Ascending aorta (tissue), 2 donors: ENCODE measurements at regions not wholly inside any gene's neighbourhood (a gene's known extent, or its start where the extent isn't known, plus 50 kb on each side); places are given as distances from the start of the nearest gene placed in this dataset.

ENCODE experiments used
- DNase-seq, 2 donors: peaks; one replicate each; pipeline ENCODE4 v3.0.0-alpha.2; 2019; ENCODE audit warnings: low spot score in 2 of 2
- H3K27ac ChIP-seq, 2 donors: fragments of 200-600 bp; sonication (generic); one replicate each; pipeline ENCODE4 v1.5.1; 2016 to 2017; ENCODE audit warnings: mild to moderate bottlenecking in 1 of 2
- H3K27me3 ChIP-seq: fragments of 200-600 bp; sonication (generic); one replicate; pipeline ENCODE4 v1.5.1; 2017
- H3K36me3 ChIP-seq, 2 donors: fragments of 200-600 bp; sonication (generic); one replicate each; pipeline ENCODE4 v1.5.1; 2016
- H3K4me1 ChIP-seq, 2 donors: fragments of 200-600 bp; sonication (generic); one replicate each; pipeline ENCODE4 v1.5.1; 2016 to 2017; ENCODE audit warnings: mild to moderate bottlenecking in 1 of 2
- H3K4me3 ChIP-seq, 2 donors: fragments of 200-600 bp; sonication (generic); one replicate each; pipeline ENCODE4 v1.5.1; 2016 to 2017; ENCODE audit warnings: mild to moderate bottlenecking in 1 of 2
- H3K9me3 ChIP-seq, 2 donors: fragments of 200-600 bp; sonication (generic); one replicate each; pipeline ENCODE4 v1.5.1; 2016
- intact Hi-C: fragments of 100-400 bp; cut with DNase I; formaldehyde crosslinking; loops from one replicate; pipeline ENCODE4 v1.15.1; 2023
- TF ChIP-seq, protein P1 (sequence below), 3 experiments: fragments of 200-600 bp in 2 of 3; fragments of 450-650 bp in 1 of 3; sonication (generic) in 2 of 3; IDR thresholded peaks; one replicate each; pipeline ENCODE4 v1.5.1; 2016 to 2019; ENCODE audit warnings: antibody characterized with exemption in 3 of 3, mild to moderate bottlenecking in 1 of 3, moderate library complexity in 1 of 3

- intact Hi-C loops, result no loop called here
- H3K36me3 ChIP-seq, result no peaks in the 10 kb centered on the region
- H3K4me1 ChIP-seq, result no peaks in the 10 kb centered on the region
- H3K9me3 ChIP-seq, result no peaks in the 10 kb centered on the region
- DNase-seq, result peak in 1 of 2 donors; percentile 47
- no peak overlapping the region for H3K4me3 ChIP-seq
- TF ChIP-seq, protein P1, sequence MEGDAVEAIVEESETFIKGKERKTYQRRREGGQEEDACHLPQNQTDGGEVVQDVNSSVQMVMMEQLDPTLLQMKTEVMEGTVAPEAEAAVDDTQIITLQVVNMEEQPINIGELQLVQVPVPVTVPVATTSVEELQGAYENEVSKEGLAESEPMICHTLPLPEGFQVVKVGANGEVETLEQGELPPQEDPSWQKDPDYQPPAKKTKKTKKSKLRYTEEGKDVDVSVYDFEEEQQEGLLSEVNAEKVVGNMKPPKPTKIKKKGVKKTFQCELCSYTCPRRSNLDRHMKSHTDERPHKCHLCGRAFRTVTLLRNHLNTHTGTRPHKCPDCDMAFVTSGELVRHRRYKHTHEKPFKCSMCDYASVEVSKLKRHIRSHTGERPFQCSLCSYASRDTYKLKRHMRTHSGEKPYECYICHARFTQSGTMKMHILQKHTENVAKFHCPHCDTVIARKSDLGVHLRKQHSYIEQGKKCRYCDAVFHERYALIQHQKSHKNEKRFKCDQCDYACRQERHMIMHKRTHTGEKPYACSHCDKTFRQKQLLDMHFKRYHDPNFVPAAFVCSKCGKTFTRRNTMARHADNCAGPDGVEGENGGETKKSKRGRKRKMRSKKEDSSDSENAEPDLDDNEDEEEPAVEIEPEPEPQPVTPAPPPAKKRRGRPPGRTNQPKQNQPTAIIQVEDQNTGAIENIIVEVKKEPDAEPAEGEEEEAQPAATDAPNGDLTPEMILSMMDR (IDR thresholded peaks at IDR 0.05), result no peak
- H3K27ac ChIP-seq, result no peak overlapping the region
- H3K27me3 ChIP-seq, result no peaks in the 10 kb centered on the region
Measured at GRCh38 chr13:40485611-40486517, 180.6 kb downstream of the FOXO1 start.

DNA sequence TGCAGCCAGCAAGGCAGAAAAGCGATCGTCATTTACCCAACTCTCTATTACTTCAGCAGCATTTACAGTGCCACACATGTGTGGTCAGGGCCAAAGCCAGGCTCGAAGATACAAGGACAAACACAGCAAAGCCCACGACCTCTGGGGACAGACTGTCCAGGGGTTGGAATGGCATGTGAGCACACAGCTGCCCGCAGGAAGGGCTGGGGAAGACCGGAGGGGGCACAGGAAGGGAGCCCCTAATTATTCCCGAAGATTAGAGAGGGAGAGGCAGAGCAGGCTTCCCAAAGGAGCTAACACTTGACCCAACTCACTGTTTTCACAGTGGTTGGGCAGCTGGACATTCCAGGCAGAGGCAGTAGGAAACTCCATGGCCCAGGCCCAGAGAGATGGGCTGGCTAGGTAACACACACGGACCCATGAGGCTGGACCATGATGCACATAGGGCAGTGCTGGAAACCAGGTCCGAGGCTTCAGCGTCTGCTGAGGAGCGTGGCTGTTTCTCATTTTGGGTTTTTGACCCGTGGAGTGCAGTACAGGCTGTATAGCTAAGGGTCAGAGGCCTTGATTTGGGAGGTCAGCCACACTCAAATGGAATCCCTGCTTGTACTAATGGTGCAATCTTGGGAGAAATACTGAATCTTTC lies 179.8 kb downstream of the FOXO1 start:
- H3K9me3 ChIP-seq, result no peaks in the 10 kb centered on the region
- H3K27ac ChIP-seq, result no peak overlapping the region
- no peaks in the 10 kb centered on the region for H3K27me3 ChIP-seq
- TF ChIP-seq, protein P1 (IDR thresholded peaks at IDR 0.05), result no peak
- intact Hi-C loops, result no loop called here
- DNase-seq, result peak in 1 of 2 donors; percentile 53
- H3K36me3 ChIP-seq, result no peaks in the 10 kb centered on the region
- H3K4me1 ChIP-seq, result no peaks in the 10 kb centered on the region
- H3K4me3 ChIP-seq, result no peak overlapping the region

- intact Hi-C loops, result no loop called here
- Histone ChIP-seq H3K9me3 (no peaks in the 10 kb centered on the region), H3K27me3 (no peaks in the 10 kb centered on the region)
Measured at GRCh38 chr13:40488869-40489391, 177.5 kb downstream of the FOXO1 start.

GRCh38 chr13:40490086-40490758 lies 176.2 kb downstream of the FOXO1 start:
- no peak overlapping the region for H3K27ac ChIP-seq
- no peak overlapping the region for H3K4me3 ChIP-seq
- TF ChIP-seq, protein P1 (IDR thresholded peaks at IDR 0.05), result no peak
- no peaks in the 10 kb centered on the region for H3K9me3 ChIP-seq
- H3K4me1 ChIP-seq, result no peaks in the 10 kb centered on the region
- H3K27me3 ChIP-seq, result no peaks in the 10 kb centered on the region
- DNase-seq, result peak in 1 of 2 donors; percentile 55
- no peaks in the 10 kb centered on the region for H3K36me3 ChIP-seq
- intact Hi-C loops, result no loop called here

More at GRCh38 chr13:40488869-40489391, 177.5 kb downstream of the FOXO1 start:
- H3K27ac ChIP-seq, result no peak overlapping the region
- DNase-seq, result peak in 1 of 2 donors; percentile 54
- H3K36me3 ChIP-seq, result no peaks in the 10 kb centered on the region
- TF ChIP-seq, protein P1 (IDR thresholded peaks at IDR 0.05), result no peak
- H3K4me1 ChIP-seq, result no peaks in the 10 kb centered on the region
- no peak overlapping the region for H3K4me3 ChIP-seq

DNA sequence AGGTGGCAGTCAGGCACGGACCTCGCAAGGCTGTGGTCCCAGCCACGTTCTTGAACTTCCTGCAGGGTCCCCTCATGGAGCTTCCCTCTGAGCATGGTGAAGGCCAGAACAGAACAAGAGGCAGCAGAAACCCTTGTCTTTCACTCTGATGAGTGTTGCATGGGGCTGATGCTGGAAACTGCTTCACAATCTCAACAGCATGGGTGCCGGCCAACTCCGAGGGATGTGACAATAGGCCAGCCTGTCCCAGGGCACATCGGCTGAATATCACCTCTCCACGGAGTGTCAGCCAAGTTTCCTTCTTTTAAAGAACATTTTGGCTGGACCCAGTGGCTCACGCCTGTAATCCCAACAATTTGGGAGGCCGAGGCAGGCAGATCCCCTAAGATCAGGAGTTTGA lies 173.9 kb downstream of the FOXO1 start:
- TF ChIP-seq, protein P1 (IDR thresholded peaks at IDR 0.05), result no peak
- H3K27me3 ChIP-seq, result no peaks in the 10 kb centered on the region
- peak in 1 of 2 donors; percentile 49 for DNase-seq
- H3K9me3 ChIP-seq, result no peaks in the 10 kb centered on the region
- no peak overlapping the region for H3K4me3 ChIP-seq
- no peaks in the 10 kb centered on the region for H3K4me1 ChIP-seq
- intact Hi-C loops, result no loop called here
- H3K27ac ChIP-seq, result no peak overlapping the region
- no peaks in the 10 kb centered on the region for H3K36me3 ChIP-seq
